GM19238 (cell line): ENCODE measurements at regions not wholly inside any gene's neighbourhood (a gene's known extent, or its start where the extent isn't known, plus 50 kb on each side); places are given as distances from the start of the nearest gene placed in this dataset.

Experiments used
- DNase-seq: peaks from one replicate; pipeline ENCODE4 v3.0.0; 2011; ENCODE audit warnings: low spot score; ENCODE audit not compliant: insufficient read length

DNA sequence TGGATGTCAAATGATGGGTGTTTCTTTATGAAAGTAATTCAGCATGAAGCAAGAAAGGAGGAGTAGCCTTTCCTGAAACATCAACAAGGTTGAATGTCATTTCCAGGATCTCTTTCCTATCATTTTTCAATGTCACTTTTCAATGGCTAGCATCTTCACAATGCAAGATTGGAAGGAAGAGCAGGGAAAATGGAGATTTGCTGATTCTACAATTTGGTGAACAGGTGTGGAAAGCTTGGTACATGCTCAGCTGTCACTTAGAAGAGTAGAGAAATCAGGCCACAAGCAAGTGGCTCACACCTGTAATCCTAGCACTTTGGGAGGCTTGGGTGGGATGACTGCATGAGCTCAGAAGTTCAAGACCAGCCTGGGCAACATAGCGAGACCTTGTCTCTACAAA lies 112.7 kb upstream of the FERMT1 start:
- no peak for DNase-seq

DNA sequence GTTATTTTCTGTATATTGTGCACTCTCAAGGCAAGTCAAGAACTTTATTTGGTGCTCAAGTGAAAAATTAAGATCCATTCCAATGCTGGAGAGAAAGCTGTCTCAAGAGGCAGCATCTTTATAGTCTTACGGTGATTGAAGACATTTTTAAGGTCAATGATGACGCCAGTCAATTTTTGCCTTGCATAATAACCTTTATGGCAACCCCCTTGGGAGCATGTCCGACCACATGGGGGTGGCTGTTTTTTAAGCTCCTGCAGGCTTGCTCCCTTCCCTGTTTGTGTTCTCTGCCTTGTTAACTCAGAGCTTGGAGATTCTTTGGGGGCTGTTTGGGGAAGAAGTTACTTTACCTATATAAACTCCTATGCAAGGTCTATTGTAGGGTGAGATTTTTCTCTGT lies 109.6 kb upstream of the FERMT1 start:
- DNase-seq, result no peak

DNA sequence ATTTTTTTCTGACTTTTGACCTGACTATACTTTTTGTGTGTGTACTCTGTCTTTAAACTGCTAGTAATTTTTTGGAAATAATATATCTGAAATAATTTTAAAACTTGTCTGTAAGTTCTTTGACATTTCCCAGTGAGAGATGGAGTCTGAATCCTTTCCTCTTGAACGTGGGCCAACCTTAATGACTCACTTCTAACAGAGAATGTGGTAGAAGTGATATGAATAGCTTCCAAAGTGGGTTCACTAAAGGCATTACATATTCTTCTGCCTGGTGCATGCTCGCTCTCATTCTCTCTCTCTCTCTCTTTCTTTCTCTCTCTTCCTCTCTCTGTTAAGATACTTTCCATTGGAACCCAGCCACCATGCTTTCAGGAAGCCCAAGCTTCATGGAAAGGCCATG lies 108.7 kb upstream of the FERMT1 start:
- DNase-seq, result no peak

DNA sequence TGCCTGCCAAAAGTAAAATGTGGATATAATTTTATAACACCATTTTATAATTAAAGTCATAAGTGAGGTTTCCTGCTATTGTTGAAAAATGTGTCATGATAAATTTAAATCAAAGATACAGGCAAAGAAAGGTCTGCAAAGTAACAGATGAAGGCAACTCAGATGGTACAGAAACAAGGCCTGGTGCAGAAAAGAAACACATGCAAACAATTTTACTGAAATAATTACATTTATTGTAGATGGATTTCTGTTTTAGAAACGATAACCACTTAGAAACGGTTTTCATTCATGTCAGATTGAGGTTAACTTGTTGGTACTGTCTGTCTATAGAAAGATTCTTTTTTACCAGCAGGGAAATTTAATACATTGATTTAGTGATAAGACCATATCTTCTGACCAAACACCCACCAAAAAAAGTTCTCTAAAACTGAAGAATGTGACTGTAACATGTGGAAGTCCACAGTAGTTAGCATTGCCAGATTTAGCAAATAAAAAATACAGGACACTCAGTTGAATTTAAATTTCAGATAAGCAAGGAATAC lies 105.5 kb upstream of the FERMT1 start:
- DNase-seq, result no peak

DNA sequence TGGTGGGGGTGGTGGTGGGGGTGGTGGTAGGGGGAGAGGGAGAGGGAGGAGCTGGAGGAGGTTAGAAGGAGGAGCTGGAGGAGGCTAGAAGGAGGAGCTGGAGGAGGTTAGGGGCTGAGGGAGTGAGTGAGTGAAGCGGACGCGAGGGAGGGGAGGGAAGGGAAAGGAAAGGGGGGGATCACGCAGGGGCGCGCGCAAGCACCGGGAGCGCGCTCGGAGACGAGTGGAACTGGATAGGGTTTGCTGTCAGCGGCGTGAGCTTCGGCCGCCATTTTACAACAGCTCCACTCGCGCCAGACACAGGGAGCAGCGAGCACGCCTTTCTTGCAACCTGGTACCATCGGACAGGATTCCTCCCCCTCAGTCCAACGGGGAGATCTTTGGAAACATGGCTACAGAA lies 90.5 kb upstream of the FERMT1 start:
- no peak for DNase-seq

DNA sequence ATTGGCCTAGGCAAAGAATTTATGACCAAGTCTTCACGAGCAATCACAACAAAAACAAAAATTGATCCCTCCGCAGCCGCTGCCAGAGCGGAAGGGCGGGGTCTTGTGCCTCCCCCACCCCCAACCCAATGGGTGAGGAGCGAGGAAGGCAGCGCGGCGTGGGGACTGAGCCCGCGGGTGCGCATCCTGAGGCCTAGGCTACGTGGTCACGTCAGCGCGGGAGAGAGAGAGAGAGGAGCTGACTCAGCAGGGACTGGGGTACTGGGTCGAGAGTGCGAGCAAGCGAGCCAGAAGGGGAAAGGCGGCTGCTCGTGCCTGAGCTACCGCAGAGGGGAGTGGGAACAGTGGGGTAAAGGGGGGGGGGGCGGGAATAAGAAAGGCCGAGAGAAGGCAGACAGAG lies 90.1 kb upstream of the FERMT1 start:
- DNase-seq, result no peak

DNA sequence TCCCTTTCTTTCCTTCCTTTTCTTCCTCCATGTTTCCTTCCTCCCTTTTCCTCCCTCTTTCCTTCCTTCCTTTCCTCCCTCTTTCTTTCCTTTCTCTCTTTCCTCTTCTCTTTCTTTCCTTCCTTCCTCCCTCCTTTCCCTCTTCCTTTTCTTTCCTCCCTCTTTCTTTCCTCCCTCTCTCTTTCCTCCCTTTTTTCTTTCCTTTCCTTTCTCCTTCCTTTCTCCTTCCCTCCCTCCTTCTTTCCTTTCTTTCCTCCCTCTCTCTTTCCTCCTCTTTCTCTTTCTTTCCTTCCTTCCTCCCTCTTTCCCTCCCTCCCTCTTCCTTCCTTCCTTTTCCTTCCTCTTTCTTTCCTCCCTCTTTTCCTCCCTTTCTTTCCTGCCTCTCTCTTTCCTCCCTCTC lies 86.3 kb upstream of the FERMT1 start:
- no peak for DNase-seq

DNA sequence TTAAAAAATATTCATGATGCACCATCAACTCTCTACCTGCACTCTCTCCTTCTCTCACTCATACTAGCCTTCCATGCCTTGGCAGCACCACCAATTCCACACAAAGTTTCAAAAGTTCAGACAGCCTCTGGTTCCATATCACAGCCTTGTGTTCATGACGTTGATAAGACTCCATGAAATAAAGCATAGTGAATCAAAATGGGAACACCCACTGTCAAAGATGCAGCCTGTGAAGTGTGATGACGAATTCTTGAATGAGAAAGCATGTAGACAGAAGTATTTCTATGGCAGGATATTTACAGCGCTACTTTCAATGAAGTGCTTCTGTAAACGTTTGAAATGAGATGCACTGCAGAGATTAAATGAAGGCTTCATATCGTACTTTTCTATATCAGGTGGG lies 77.3 kb upstream of the FERMT1 start:
- DNase-seq, result no peak

DNA sequence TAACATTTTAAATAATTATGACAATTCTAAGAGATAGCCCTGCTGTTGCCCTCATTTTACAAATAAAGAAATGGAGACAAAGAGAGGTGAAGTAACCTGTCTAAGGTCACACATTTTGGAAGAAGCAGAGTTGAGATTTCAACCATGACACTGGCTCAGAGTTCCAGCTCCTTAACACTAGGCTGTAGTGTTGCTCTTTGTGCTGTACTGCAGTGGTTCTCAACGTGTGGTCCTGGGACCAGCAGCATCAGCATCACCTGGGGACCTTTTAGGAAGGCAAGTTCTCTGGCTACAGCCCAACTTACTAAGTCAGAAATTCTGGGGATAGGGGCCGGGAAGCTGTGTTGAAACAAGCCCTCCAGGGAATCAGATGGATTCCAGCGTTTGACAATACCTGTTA lies 62.4 kb upstream of the FERMT1 start:
- DNase-seq, result no peak

DNA sequence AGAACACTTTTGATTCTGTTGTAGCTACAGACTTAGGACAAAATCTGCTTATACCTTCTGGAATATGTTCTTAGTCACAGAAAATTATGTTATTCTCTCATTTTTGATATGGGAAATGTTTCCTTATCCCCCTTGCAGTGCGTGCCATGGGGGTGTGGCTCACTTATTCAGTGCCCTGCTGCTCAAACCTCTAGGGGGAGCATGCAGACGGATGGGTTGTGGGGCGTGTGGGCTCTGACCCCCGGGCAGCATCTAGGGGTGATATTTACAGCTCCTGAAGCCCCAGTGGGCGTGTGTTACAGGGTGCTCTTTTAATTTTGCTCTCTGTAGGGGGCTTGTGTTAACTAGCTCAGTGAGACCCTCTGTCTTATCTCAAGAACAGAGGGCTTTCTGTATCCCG lies 61.3 kb upstream of the FERMT1 start:
- DNase-seq, result no peak

DNA sequence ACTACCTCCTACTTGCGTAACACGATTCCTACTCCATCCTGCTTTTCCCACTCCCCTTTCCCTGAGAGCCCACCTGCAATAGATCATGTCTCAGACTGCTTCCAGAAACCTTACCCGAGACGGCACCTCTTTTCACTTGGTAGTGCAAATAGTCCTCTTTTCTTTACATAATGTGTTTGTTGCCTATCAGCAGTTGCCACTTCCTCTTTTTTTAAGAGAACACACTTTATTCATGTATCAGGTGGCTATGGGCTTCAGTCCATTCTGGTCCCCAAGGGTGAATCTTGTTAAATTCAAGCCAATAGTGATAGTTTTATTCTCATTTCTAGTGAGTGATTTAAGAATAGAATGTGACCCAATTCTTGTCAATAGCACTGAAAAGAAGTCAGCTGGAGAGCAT lies 57.7 kb upstream of the FERMT1 start:
- no peak for DNase-seq

DNA sequence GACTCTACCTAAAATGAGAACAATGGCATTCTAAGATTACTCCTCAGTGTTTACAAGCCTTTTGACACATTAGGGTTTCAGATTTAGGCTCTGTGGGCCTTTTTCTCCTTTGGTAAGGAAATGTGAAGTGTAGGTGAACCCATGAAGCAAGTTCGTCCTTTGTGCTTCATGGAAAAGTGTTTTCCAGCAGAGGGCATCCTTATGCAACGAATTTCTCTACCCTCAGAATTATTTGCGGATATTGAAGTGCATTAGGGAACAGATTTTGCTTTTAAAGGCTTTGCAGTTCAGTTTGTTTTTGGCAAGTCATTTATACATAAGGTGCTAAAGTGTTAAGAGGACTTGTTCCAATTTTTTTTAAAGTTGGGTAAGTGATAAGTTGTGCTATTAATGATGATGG lies 55.7 kb upstream of the FERMT1 start:
- no peak for DNase-seq

DNA sequence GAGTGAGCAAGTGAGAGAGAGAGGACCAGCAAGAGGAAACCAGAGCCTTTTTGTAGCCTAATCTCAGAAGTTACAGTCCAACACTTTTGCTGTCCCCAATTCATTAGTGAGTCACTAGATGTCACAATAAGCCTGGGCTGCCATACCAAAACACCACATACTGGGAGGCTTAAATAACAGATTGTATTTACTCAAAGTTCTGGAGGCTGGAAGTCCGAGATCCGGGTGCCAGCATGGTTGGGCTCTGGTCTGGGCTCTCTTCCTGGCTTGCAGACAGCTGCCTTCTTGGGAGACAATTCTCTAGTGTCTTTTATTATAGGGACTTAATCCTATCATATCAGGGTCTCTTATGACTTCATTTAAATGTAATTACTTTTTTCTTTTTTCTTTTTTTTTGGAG lies 50.7 kb upstream of the FERMT1 start:
- no peak for DNase-seq
